Psoas muscle (tissue), 7 donors: ENCODE measurements at regions not wholly inside any gene's neighbourhood (a gene's known extent, or its start where the extent isn't known, plus 50 kb on each side); places are given as distances from the start of the nearest gene placed in this dataset.

Experiments used
- ATAC-seq, 4 donors: fragments of 200-7000 bp; cut with Tn5 transposase; one replicate each; pipeline ENCODE4 v1.9.1; 2020; ENCODE audit warnings: moderate library complexity in 3 of 4, mild to moderate bottlenecking in 2 of 4
- DNase-seq, 2 donors: peaks; one replicate each; pipeline ENCODE4 v3.0.0-alpha.2; 2020
- H3K27ac ChIP-seq: fragments of 200-600 bp; one replicate; pipeline ENCODE4 v1.8.0; 2022
- H3K27me3 ChIP-seq, 3 donors: fragments of 200-600 bp in 1 of 3; one replicate each; pipeline versions ENCODE4 v1.6.1 to v1.8.0; 2013 to 2022; ENCODE audit warnings: low read length in 2 of 3, mild to moderate bottlenecking in 2 of 3, moderate library complexity in 1 of 3; ENCODE audit not compliant: insufficient read depth in 3 of 3
- H3K36me3 ChIP-seq, 2 donors: fragments of 200-600 bp in 1 of 2; one replicate each; pipeline versions ENCODE4 v1.6.1 to v1.8.0; 2013 to 2022; ENCODE audit warnings: low read depth in 1 of 2, mild to moderate bottlenecking in 1 of 2, moderate library complexity in 1 of 2; ENCODE audit not compliant: insufficient read depth in 1 of 2
- H3K4me1 ChIP-seq: fragments of 200-600 bp; one replicate; pipeline ENCODE4 v1.8.0; 2022
- H3K4me3 ChIP-seq: fragments of 200-600 bp; one replicate; pipeline ENCODE4 v1.8.0; 2022; ENCODE audit warnings: mild to moderate bottlenecking
- H3K9me3 ChIP-seq: fragments of 200-600 bp; one replicate; pipeline ENCODE4 v1.8.0; 2022
- CTCF ChIP-seq: fragments of 200-600 bp; IDR thresholded peaks from one replicate; pipeline ENCODE4 v1.8.0; 2022; ENCODE audit warnings: antibody characterized with exemption
- WGBS, 3 donors: extraction: QIAGEN DNeasy Blood & Tissue Kit; methylation state at CpG; one replicate each; pipeline versions ENCODE4 v1.1.6 to v1.1.7; 2013; 5-methylcytosine and 5-hydroxymethylcytosine counted together
- intact Hi-C, 2 donors: fragments of 100-400 bp; cut with DNase I; formaldehyde crosslinking; loops; one replicate each; pipeline versions ENCODE4 v1.11.0 to v1.14.2; 2022
- donor health status: healthy with polysubstance abuse.
- donor health status: DM: no; HTN: no; CAD: no; lungs with moderate emphysema.
- donor health status: Bipolar disorder and iron deficiency.
- donor health status: healthy.
- donor health status: DM: yes; HTN: yes; CAD: no.
- donor health status: DM: no; HTN: no; CAD: no.
- donor health status: DM: yes; HTN: yes; CAD: no.

DNA sequence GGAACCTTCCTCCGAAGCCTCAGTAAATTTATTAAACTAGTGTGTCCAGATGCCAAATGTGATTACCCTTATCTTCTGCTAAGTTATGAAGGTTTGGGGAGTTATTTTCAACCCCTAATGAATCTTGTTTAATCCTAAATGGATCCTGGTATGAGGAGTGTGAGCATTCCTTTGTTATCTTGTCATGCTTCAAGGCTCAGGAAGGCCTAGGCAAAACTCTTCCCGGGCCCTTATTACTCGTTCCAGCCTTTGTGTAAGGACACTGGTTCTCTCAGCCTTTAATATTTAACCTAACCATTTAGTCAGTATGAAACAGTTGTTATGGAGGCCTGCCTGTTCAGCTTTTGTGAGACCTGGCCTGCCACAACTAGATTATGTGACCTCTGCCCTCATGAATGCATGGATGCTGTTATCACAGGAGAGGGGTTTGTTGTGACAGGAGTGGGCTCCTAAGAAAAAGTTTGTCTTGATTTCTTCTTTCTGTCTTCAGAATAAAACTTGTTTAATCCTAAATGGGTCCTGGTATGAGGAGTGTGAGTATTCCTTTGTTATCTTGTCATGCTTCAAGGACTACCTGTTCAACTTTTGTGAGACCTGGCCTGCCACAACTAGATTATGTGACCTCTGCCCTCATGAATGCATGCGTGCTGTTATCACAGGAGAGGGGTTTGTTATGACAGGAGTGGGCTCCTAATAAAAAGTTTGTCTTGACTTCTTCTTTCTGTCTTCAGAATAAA, 181.7 kb downstream of the SLC39A8 start:
- Histone ChIP-seq H3K36me3 (no peaks in the 10 kb centered on the region), H3K9me3 (no peaks in the 10 kb centered on the region), H3K4me3 (no peak overlapping the region), H3K4me1 (no peaks in the 10 kb centered on the region), H3K27me3 (no peaks in the 10 kb centered on the region), H3K27ac (no peak overlapping the region)
- ATAC-seq (no peak), DNase-seq (no peak)
- WGBS, 3 donors = 69 to 79% (median 75%) methylated on average over 4 of the region's 4 CpGs
- TF ChIP-seq CTCF = no peak
- intact Hi-C loops = no loop called here

DNA sequence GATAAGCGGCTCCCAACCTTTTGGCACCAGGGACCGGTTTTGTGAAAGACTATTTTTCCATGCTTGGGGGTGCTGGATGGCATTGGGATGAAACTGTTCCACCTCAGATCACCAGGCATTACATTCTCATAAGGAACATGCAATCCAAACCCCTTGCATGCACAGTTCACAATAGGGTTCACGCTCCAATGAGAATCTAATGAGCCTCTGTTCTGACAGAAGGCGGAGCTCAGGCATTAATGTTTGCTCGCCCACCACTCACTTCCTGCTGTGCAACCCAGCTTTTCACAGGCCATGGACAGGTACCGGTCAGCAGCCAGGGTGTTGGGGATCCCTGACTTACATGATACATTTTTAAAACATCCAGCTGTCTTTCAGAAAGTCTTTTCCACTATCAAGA, 187.3 kb downstream of the SLC39A8 start:
- Histone ChIP-seq H3K27ac (no peak overlapping the region), H3K9me3 (no peaks in the 10 kb centered on the region), H3K36me3 (no peaks in the 10 kb centered on the region), H3K27me3 (no peaks in the 10 kb centered on the region), H3K4me1 (no peaks in the 10 kb centered on the region), H3K4me3 (no peak overlapping the region)
- DNase-seq (no peak), ATAC-seq (no peak)
- 87 to 92% (median 91%) methylated on average over 6 of the region's 6 CpGs for WGBS, 3 donors
- TF ChIP-seq CTCF = no peak
- intact Hi-C loops = no loop called here

DNA sequence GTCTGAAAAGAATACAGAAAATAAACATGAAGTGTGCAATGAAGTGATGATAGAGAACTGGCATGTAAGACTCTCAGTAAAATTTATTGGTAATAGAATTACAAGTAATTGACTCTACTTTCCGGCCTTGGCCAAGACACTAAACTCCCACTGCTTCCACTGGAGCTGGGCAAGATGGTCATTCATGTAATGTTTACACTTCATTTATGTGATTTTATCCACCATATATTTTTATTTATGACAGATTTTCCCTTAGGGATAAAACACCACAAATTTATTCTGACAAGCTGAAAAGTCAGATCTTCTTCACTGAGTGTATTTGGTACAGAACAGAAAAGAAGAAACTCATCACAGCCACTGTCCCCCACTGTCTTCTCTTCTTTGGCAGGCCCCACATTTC, 191.9 kb downstream of the SLC39A8 start:
- WGBS, 3 donors = 59 to 70% (median 60%) methylated on average over 1 of the region's 1 CpG
- no peaks in the 10 kb centered on the region for H3K9me3 ChIP-seq
- intact Hi-C loops = no loop called here
- H3K36me3 ChIP-seq = no peaks in the 10 kb centered on the region
- H3K4me1 ChIP-seq = no peaks in the 10 kb centered on the region
- DNase-seq = no peak
- H3K4me3 ChIP-seq = no peak overlapping the region
- no peaks in the 10 kb centered on the region for H3K27me3 ChIP-seq
- ATAC-seq = no peak
- TF ChIP-seq CTCF = no peak
- H3K27ac ChIP-seq = no peak overlapping the region

- no peaks in the 10 kb centered on the region for H3K9me3 ChIP-seq
- ATAC-seq (no peak), DNase-seq (no peak)
- H3K27ac ChIP-seq = no peak overlapping the region
- no peaks in the 10 kb centered on the region for H3K36me3 ChIP-seq
- 64 to 73% (median 71%) methylated on average over 1 of the region's 1 CpG for WGBS, 3 donors
- no peaks in the 10 kb centered on the region for H3K27me3 ChIP-seq
- H3K4me3 ChIP-seq = no peak overlapping the region
- H3K4me1 ChIP-seq = no peaks in the 10 kb centered on the region
- intact Hi-C loops = no loop called here
- no peak for TF ChIP-seq CTCF
These were observed 193.6 kb downstream of the SLC39A8 start for GRCh38 chr4:102151696-102152095.

DNA sequence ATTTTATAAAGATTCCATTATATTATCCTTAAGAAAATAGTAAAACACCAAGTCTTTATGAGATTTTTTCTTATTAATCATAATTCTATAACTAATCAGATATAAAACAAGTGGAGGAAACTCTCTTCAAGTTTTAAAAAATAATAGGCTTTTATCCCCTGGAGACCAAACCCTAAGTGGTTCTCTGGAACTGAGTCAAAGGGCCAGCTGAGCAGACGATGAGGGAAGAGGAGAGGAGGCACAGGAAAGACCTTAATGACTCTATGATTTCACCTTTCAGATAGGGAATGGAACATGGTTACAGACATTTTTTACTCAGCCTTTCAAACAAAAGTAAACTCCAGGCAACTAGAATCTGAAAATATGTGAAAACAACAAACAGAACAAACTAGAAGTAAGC, 201.8 kb downstream of the SLC39A8 start:
- ATAC-seq (no peak), DNase-seq (no peak)
- Histone ChIP-seq H3K27ac (no peak overlapping the region), H3K9me3 (no peaks in the 10 kb centered on the region), H3K36me3 (no peaks in the 10 kb centered on the region), H3K4me3 (no peak overlapping the region), H3K27me3 (no peaks in the 10 kb centered on the region), H3K4me1 (no peaks in the 10 kb centered on the region)
- WGBS, 3 donors = 12 to 16% (median 16%) methylated on average over 1 of the region's 1 CpG
- intact Hi-C loops = no loop called here
- no peak for TF ChIP-seq CTCF
